Embryonic facial prominence (tissue), 1 donor: ENCODE measurements at regions not wholly inside any gene's neighbourhood (a gene's known extent, or its start where the extent isn't known, plus 50 kb on each side); places are given as distances from the start of the nearest gene placed in this dataset.
"Not testable (repeated sequence)": the region's sequence is repeated elsewhere in the genome, so short reads cannot be mapped to it uniquely, and the experiment has no call there.

Experiments
- DNase-seq: peaks from one replicate; pipeline ENCODE4 v3.0.0-alpha.2; 2016; ENCODE audit errors: extremely low spot score

DNA sequence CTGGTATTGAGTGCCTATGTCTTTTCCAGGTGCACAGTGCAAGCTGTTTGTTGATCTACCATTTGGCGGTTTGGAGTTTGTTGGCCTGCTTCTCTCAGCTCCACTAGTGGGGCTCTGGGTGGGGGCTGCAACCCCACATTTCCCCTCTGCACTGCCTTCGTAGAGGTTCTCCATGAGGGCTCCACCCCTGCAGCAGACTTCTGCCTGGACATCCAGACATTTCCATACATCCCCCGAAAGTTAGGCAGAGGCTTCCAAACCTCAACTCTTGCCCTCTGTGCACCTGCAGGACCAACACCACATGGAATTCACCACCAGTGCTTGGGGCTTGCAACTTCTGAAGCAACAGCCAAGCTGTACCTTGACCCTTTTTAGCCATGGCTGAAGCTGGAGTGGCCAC, 1024.1 kb downstream of the TMTC2 start:
- no peak for DNase-seq

- DNase-seq, result no peak
Measured at GRCh38 chr12:83709899-83710298, 1023.2 kb downstream of the TMTC2 start.

GRCh38 chr12:83700838-83701237, 1014.1 kb downstream of the TMTC2 start:
- DNase-seq, result no peak

DNA sequence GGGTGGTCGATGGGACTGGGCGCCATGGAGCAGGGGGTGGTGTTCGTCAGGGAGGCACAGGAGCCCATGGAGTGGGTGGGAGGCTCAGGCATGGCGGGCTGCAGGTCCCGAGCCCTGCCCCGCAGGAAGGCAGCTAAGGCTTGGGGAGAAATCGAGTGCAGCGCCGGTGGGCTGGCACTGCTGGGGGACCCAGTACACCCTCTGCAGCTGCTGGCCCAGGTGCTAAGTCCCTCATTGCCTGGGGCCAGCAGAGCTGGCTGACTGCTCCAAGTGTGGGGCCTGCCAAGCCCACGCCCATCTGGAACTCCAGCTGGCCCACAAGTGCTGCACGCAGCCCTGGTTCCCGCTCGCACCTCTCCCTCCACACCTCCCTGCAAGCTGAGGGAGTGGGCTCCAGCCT, 1009.6 kb downstream of the TMTC2 start:
- DNase-seq, result not testable (repeated sequence)

- no peak for DNase-seq
Measured at GRCh38 chr12:83691730-83692129, 1005.0 kb downstream of the TMTC2 start.

DNA sequence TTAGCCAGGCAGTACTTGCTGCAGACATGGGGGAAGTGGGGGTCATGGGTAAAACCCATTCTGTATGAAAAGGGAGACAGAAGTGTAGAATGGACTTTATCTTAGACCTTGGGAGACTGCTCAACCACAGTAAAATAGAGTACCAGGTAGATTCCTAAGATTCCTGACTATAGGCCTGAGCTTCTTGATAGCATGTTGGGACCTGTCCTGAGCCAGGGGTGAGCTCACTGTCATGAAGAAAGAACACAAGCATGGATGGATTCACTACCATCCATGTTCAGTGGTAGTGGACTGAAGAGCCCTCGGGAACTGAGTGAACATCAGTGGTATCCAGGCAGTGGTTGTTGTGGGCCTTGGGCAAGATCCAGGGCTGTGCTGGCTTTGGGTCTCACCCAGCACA, 1003.8 kb downstream of the TMTC2 start:
- DNase-seq, result no peak

- no peak for DNase-seq
Measured at GRCh38 chr12:83689333-83689732, 1002.6 kb downstream of the TMTC2 start.

GRCh38 chr12:83676781-83677295, 990.1 kb downstream of the TMTC2 start:
- no peak for DNase-seq

DNA sequence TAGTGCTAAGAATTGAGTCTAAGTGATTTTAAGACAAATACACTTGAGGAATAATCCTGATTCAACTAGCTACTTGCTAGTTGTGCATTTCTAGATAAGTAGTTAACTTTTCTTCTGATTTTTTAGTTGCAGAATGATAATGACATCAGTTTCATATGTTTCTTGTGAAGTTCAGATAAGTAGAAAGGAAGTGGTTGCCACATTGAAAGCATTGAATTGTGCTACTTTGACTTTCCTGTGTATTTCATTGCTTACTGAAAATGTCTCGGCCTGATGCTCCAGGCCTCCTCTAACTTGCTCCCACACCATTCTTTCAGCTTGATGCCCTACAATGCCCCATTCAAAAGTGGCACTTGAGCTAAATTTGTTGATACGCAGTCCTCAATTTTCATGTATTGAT, 980.0 kb downstream of the TMTC2 start:
- no peak for DNase-seq

DNA sequence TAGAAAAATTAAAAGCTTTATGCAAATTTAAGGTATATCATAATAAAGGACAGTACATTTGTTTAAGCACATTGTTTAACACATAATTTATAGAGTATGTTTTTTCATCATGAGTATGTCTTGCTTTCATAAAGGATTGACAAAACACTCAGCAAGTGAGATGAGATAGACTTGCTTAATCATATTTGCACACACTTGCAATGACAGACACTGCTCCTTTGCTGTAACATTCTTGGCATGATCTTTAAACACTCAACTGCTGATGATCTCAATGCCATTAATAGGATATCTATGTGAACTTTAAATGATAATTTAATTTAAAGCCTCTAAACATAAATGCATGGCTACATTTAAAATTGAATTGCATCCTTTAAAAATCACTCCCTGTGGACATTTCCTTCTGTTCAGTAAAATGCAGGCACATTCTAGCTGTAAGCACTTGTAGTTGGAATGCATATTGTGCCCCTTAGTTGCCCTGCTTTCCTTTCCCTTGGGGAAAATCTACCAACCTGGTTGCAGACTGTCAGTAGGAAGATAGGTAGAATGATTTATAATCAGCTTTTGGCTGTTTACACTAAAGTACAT, 979.0 kb downstream of the TMTC2 start:
- DNase-seq, result no peak

DNA sequence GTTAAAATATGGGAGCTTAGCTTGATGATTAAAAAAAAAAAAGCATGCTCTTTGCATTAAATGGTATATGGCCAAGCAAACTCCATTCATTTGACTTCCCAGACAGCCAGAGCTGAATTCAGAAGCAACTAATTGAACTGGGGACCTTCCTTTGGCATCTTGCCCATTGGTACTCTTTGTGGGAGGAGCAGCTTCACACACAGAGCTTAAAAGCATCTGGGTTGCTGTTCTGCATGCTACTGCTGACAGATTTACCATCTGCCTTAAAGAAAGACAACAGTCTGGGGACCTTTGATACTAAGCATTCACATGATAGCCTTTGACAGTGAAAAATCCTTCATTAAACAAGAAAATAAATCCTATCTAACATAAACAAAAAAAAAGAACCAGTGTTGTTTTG, 977.9 kb downstream of the TMTC2 start:
- no peak for DNase-seq

- DNase-seq, result no peak
Measured at GRCh38 chr12:83660727-83661358, 974.1 kb downstream of the TMTC2 start.

DNA sequence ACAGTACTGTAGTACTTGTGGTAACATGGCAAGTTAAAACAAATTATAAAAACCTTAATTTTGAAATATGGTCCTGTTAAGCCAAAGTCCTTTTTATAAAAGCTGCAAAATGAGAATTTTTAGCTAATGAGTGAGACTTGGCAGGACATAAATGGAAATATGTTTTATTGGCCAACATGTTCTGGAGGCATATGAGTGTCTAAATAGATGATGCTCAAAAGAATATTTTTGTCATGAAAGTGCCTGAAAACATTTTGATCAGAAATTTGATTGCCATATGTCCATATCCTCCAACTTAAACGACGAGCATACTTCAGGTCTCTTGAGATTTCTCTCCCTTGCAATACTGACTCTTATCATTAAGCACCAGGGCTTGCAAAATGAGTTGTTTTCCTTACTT, 972.6 kb downstream of the TMTC2 start:
- no peak for DNase-seq

DNA sequence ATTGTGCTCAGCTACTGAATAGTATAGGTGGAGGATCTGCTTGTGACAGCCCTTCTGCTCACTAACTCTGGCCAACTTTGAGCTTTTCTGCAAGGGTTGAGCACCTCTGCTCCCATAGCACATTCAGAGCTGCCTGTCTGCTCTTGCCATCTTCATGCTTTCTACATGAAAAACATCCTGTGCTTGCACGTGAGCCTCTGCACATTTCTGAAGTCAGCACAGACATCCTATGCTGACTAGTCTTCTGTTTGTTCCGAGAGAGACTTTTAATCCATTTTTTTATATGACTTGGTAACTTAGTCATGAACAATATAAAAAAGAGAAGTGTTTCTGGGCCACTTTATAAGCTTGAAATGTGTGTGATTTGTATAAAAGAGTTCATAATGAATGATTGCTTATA, 969.3 kb downstream of the TMTC2 start:
- no peak for DNase-seq

DNA sequence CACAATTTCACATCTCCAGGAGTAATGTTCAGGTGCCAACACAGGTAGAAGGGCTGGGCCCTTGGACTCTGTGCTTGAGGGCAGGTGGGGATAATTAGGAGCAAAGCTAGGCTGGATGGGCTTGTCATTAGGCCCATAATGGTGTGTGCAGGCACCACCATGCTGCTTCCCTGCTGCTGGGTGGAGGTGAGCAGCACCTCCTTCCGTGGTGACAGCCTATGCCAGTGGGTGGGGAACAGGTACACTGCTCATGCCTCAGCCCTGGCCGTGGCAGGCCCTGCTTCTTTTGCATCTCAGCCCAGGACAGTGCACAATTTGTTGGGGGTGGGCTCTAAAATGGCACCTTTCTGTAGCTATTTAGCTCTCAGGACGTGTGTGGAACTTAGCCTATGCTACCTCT, 955.5 kb downstream of the TMTC2 start:
- DNase-seq, result no peak

DNA sequence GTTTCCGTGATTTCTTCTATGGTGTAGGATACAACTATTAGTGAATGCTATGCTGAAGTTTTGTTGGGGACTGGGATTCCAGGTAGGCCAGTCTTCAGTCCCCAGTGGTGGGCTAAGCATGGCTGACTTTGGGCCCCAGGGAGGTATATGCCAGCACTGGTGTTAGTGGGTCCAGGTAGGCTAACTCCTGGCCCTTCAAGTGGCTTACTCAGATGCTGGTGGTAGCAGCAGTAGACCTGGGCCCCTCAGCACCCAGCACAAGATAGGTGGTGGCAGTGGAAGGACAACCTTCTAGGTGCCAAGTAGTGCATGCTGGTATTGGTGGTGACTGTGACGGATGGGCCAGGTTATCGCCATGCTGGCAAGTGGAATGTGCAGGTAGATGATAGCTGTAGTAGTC, 955.1 kb downstream of the TMTC2 start:
- no peak for DNase-seq

- DNase-seq, result no peak
Measured at GRCh38 chr12:83634726-83635267, 948.1 kb downstream of the TMTC2 start.

DNA sequence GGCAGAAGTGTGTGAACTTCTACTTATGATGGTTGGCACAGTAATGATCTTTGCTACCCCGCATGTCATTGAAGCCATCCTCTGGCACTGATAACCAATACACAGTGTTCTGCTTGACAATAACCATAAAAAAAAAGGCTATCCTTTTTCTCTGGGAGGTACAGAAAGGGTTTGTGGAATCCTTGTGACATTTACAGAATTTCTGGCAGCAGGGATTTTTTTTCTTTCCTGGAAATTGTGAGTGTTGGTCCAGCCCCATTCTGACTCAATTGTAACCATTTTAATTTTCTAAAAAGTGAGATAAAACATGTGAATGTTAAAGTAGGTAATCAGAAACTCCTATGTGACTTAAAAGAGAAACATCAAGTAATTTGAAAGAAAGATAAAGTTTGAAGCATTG, 943.8 kb downstream of the TMTC2 start:
- no peak for DNase-seq

DNA sequence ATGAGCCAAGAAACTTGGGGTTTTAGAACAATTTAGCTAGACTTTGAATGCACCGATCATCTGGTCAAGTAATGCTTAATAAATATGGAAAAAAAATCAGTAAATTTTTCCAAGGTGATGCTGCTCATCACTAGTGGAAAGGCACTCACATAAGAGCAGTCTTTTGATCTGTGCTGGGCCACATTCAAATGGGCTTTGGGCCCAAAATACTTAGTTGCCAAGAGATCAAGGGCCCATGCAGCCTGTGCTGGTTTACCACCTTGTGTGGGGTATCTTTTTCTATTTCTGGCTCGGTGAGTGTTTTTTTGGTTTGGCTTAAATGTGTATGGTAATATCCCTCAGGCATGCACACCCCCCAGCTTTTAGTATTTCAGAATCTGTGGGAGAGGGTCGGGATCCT, 943.2 kb downstream of the TMTC2 start:
- DNase-seq, result no peak

- no peak for DNase-seq
Measured at GRCh38 chr12:83622205-83622604, 935.5 kb downstream of the TMTC2 start.

DNA sequence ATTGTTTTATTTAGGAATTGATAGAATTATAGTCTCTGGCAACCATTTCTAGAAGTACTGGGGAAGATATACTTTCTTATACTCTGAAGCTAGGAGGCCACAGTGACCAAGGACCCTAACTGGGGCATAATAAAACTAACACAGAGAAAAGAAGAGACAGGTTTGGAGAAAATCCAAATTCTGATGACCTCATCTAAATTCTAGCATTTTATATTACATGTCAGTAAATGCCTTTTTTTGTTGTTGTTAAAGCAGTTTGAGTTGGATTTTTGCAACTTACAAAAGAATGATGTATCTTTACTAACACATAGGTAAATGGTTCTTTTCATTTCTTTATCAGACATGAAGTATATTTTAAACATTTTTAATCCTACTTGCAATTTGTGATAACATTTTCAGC, 933.3 kb downstream of the TMTC2 start:
- DNase-seq, result no peak

GRCh38 chr12:83615152-83615551, 928.4 kb downstream of the TMTC2 start:
- DNase-seq, result no peak

DNA sequence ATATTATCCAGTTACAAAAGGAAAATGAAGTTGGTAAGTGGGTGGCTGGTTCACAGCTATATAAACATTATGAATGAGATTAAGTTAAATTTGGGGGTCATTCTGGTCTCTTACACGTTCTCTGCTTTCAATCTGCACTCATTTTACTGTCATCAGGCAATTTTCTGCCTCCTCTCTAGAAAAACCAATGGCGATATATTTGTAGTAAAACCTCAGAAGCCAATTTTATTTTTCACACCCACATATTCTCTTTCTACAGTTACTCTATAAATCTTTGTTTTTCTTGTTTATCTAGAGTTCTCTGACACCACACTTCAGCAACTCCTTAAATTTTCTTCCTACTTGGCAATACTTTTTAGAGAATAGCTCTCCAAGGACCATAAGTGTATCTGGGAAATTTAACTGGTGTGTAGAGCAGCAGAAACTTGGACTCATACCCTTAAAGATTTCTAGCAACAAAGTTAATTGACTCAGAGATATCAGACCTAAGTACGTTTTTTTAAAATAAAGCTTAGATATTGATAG, 926.9 kb downstream of the TMTC2 start:
- no peak for DNase-seq
